ENCODE measurements at regions not wholly inside any gene's neighbourhood (a gene's known extent, or its start where the extent isn't known, plus 50 kb on each side); places are given as distances from the start of the nearest gene placed in this dataset.

GRCh38 chr6:17013701-17014100 is 88.1 kb upstream of the STMND1 start:
- no TSS peak for BruUV-seq (replicated peaks)
- Histone ChIP-seq H3K27ac (ENCODE audit: extremely low read depth, low read depth, low read length) (no peak overlapping the region), H2AFZ (ENCODE audit: low read depth, low read length) (no peak overlapping the region), H3K9me3 (replicated peaks; ENCODE audit: control insufficient read depth, insufficient read depth, low read depth, low read length) (0 out of 2 replicates have a peak, but pooled peaks cover 2% of the 10 kb centered on the region), H3K9ac (ENCODE audit: insufficient read depth in 1 of 2, low read depth in 2 of 2, low read length in 2 of 2) (no peak overlapping the region), H3K4me1 (replicated peaks in 1 of 2; ENCODE audit: control insufficient read depth in 2 of 2, insufficient read depth in 2 of 2, low read length in 2 of 2) (peaks cover 0 to 6% of the 10 kb centered on the region in 2 experiments; a peak in 1 of 5 replicates), H3K4me2 (ENCODE audit: insufficient read depth, low read length) (no peak overlapping the region), H3K4me3 (no peak overlapping the region), H3K9me1 (ENCODE audit: control insufficient read depth, insufficient read depth, low read length) (no peaks in the 10 kb centered on the region), H3K27me3 (ENCODE audit: control insufficient read depth in 2 of 2, insufficient read depth in 2 of 2, low read length in 2 of 2) (peaks cover 2 to 30% of the 10 kb centered on the region in 2 experiments; a peak in 3 of 5 replicates), H3K36me3 (ENCODE audit: control insufficient read depth, insufficient read depth, low read length) (no peaks in the 10 kb centered on the region), H3K79me2 (ENCODE audit: control insufficient read depth, insufficient read depth, low read length) (no peaks in the 10 kb centered on the region), H4K20me1 (replicated peaks; ENCODE audit: control insufficient read depth, insufficient read depth, low read length) (no peaks in the 10 kb centered on the region)
- FAIRE-seq (no peak), ATAC-seq (no peak), DNase-seq (ENCODE audit: extremely low read depth in 1 of 4, low spot score in 3 of 4) (no peak)
- intact Hi-C loops (cut with micrococcal nuclease) (no loop called here), in situ Hi-C loops (cut with MboI) (no loop called here)
- POLR2A ChIA-PET = no interaction called here
- WGBS (ENCODE audit: insufficient coverage, low coverage, missing lambda C conversion rate) = 1% methylated on average over 4 of the region's 4 CpGs
- TF ChIP-seq HDGF (IDR thresholded peaks at IDR 0.05) (no peak), CREB5 (CRISPR knock-in tag; IDR thresholded peaks at IDR 0.05) (no peak), RBM17 (IDR thresholded peaks at IDR 0.05; ENCODE audit: borderline replicate concordance, low read depth, low read length) (no peak), NEUROD1 (IDR thresholded peaks at IDR 0.05; ENCODE audit: borderline replicate concordance, low read depth, low read length, partially characterized antibody) (no peak), ZNF507 (tag; conservative IDR thresholded peaks at IDR 0.05) (no peak), IRF1 (CRISPR knock-in tag; IDR thresholded peaks at IDR 0.05; ENCODE audit: borderline replicate concordance) (no peak), SMARCE1 (IDR thresholded peaks at IDR 0.05) (no peak), PKNOX1 (IDR thresholded peaks at IDR 0.05) (no peak), ETV5 (CRISPR knock-in tag; IDR thresholded peaks at IDR 0.05; ENCODE audit: low read depth) (no peak), HDAC6 (IDR thresholded peaks at IDR 0.05; ENCODE audit: low read depth, low read length) (no peak)
- CTCF ChIA-PET (ENCODE audit: low intra/inter-chr PET ratio) = no interaction called here

All from K562 (cell line).